VCaP (cell line): ENCODE measurements at regions not wholly inside any gene's neighbourhood (a gene's known extent, or its start where the extent isn't known, plus 50 kb on each side); places are given as distances from the start of the nearest gene placed in this dataset.

Experiments
- H3K27ac ChIP-seq: fragments of 450-650 bp; 2 replicates; pipeline ENCODE4 v1.5.1; 2017
- CTCF ChIP-seq: fragments of 450-650 bp; conservative IDR thresholded peaks from 2 replicates; pipeline ENCODE4 v1.5.1; 2017; ENCODE audit warnings: mild to moderate bottlenecking, moderate library complexity

- H3K27ac ChIP-seq = no peak overlapping the region
These were observed 88.4 kb upstream of the NPAS2 start for GRCh38 chr2:100731535-100731981.

GRCh38 chr2:100733391-100734187 lies 86.3 kb upstream of the NPAS2 start:
- TF ChIP-seq CTCF = no peak
- no peak overlapping the region for H3K27ac ChIP-seq

More at GRCh38 chr2:100731535-100731981, 88.4 kb upstream of the NPAS2 start:
- TF ChIP-seq CTCF = no peak

- TF ChIP-seq CTCF = no peak
These were observed 83.6 kb upstream of the NPAS2 start for GRCh38 chr2:100736121-100736915.

GRCh38 chr2:100739735-100740432 lies 80.1 kb upstream of the NPAS2 start:
- no peak for TF ChIP-seq CTCF
- no peak overlapping the region for H3K27ac ChIP-seq

More at GRCh38 chr2:100736121-100736915, 83.6 kb upstream of the NPAS2 start:
- no peak overlapping the region for H3K27ac ChIP-seq

GRCh38 chr2:100741880-100742276 lies 78.1 kb upstream of the NPAS2 start:
- no peak for TF ChIP-seq CTCF
- H3K27ac ChIP-seq = no peak overlapping the region

- no peak for TF ChIP-seq CTCF
- no peak overlapping the region for H3K27ac ChIP-seq
These were observed 77.4 kb upstream of the NPAS2 start for GRCh38 chr2:100742277-100743254.
